ENCODE measurements at regions not wholly inside any gene's neighbourhood (a gene's known extent, or its start where the extent isn't known, plus 50 kb on each side); places are given as distances from the start of the nearest gene placed in this dataset.

DNA sequence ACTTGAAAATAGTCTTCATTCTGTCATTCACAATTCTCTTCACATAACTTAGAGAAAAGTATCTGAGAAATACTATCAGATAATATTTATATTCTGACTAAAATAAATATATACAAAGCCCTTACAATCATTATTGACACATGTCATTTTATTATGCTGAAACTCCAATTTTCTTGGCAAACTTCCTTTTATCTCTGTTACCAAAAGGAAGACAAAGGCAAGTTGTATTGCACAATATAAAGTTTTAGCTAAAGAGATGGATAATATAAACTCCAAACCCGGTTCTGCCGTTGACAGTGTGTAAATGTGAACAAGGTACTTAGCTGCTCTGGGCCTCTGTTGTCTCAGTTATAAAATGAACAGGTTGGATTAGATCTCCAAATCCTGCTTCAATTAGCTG, 99.0 kb upstream of the MDFIC start:
- Histone ChIP-seq H3K36me3 (ENCODE audit: control insufficient read depth in 1 of 2, insufficient read depth in 2 of 2, low read length in 2 of 2) (no peaks in the 10 kb centered on the region), H4K20me1 (ENCODE audit: insufficient read depth) (no peaks in the 10 kb centered on the region), H2AFZ (ENCODE audit: low read depth, low read length, poor library complexity, severe bottlenecking) (no peak overlapping the region), H3K9ac (ENCODE audit: low read length) (no peak overlapping the region), H3K9me3 (ENCODE audit: control insufficient read depth in 1 of 2, insufficient read depth in 1 of 2, low read depth in 1 of 2, low read length in 2 of 2) (peaks cover 0 to 8% of the 10 kb centered on the region in 2 experiments; a peak in 1 of 4 replicates), H3K9me2 (ENCODE audit: insufficient read depth) (no peaks in the 10 kb centered on the region), H3K4me1 (ENCODE audit: control insufficient read depth in 1 of 2, insufficient read depth in 2 of 2, low read length in 2 of 2) (peaks cover 9 to 25% of the 10 kb centered on the region in 2 experiments), H3K4me3 (replicated peaks in 1 of 2; ENCODE audit: low read depth in 1 of 2, low read length in 2 of 2) (no peak overlapping the region), H3K27me3 (ENCODE audit: insufficient read depth, low read length) (no peaks in the 10 kb centered on the region), H3K79me2 (ENCODE audit: insufficient read depth, low read length) (no peaks in the 10 kb centered on the region), H3K4me2 (ENCODE audit: low read length) (no peak overlapping the region), H3K27ac (ENCODE audit: low read depth, low read length) (no peak overlapping the region)
- POLR2A ChIA-PET: no interaction called here
- intact Hi-C loops (cut with micrococcal nuclease): no loop called here
- BruUV-seq (replicated peaks): no TSS peak
- DNase-seq (ENCODE audit: low read depth, low spot score) (no peak), ATAC-seq (no peak)
- RAD21 ChIA-PET (ENCODE audit: low non-redundant PET in 1 of 2, low total read pairs in 2 of 2, uncharacterized antibody in 2 of 2, unreplicated experiment in 2 of 2): no interaction called here
- TF ChIP-seq POLR2A (IDR thresholded peaks at IDR 0.05; ENCODE audit: borderline replicate concordance, extremely low read depth, insufficient read depth, insufficient read length) (no peak), EGR1 (IDR thresholded peaks at IDR 0.05; ENCODE audit: low read depth) (no peak), ZNF274 (IDR thresholded peaks at IDR 0.05; ENCODE audit: low read depth, low read length) (no peak), EZH2 (IDR thresholded peaks at IDR 0.05) (no peak), FOSL1 (IDR thresholded peaks at IDR 0.05; ENCODE audit: low read depth) (no peak), CBX3 (IDR thresholded peaks at IDR 0.05; ENCODE audit: low read depth) (no peak), CEBPB (IDR thresholded peaks at IDR 0.05; ENCODE audit: low read depth) (no peak), YY1 (IDR thresholded peaks at IDR 0.05; ENCODE audit: extremely low read depth, insufficient replicate concordance, low read depth, low read length) (no peak), ZFX (IDR thresholded peaks at IDR 0.05) (no peak), SIN3A (IDR thresholded peaks at IDR 0.05; ENCODE audit: low read depth) (no peak), TCF7L2 (IDR thresholded peaks at IDR 0.05; ENCODE audit: borderline replicate concordance, extremely low read depth, insufficient read depth, insufficient read length) (no peak), POLR2AphosphoS5 (IDR thresholded peaks at IDR 0.05; ENCODE audit: low read depth, low read length) (no peak), EZH2phosphoT487 (IDR thresholded peaks at IDR 0.05; ENCODE audit: borderline replicate concordance) (no peak)
- TF ChIP-seq, protein P1, sequence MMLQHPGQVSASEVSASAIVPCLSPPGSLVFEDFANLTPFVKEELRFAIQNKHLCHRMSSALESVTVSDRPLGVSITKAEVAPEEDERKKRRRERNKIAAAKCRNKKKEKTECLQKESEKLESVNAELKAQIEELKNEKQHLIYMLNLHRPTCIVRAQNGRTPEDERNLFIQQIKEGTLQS (IDR thresholded peaks at IDR 0.05): no peak
- TF ChIP-seq, protein P2, sequence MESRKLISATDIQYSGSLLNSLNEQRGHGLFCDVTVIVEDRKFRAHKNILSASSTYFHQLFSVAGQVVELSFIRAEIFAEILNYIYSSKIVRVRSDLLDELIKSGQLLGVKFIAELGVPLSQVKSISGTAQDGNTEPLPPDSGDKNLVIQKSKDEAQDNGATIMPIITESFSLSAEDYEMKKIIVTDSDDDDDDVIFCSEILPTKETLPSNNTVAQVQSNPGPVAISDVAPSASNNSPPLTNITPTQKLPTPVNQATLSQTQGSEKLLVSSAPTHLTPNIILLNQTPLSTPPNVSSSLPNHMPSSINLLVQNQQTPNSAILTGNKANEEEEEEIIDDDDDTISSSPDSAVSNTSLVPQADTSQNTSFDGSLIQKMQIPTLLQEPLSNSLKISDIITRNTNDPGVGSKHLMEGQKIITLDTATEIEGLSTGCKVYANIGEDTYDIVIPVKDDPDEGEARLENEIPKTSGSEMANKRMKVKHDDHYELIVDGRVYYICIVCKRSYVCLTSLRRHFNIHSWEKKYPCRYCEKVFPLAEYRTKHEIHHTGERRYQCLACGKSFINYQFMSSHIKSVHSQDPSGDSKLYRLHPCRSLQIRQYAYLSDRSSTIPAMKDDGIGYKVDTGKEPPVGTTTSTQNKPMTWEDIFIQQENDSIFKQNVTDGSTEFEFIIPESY (IDR thresholded peaks at IDR 0.05; ENCODE audit: extremely low read depth, insufficient replicate concordance, low read length): no peak
- TF ChIP-seq, protein P3, sequence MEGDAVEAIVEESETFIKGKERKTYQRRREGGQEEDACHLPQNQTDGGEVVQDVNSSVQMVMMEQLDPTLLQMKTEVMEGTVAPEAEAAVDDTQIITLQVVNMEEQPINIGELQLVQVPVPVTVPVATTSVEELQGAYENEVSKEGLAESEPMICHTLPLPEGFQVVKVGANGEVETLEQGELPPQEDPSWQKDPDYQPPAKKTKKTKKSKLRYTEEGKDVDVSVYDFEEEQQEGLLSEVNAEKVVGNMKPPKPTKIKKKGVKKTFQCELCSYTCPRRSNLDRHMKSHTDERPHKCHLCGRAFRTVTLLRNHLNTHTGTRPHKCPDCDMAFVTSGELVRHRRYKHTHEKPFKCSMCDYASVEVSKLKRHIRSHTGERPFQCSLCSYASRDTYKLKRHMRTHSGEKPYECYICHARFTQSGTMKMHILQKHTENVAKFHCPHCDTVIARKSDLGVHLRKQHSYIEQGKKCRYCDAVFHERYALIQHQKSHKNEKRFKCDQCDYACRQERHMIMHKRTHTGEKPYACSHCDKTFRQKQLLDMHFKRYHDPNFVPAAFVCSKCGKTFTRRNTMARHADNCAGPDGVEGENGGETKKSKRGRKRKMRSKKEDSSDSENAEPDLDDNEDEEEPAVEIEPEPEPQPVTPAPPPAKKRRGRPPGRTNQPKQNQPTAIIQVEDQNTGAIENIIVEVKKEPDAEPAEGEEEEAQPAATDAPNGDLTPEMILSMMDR (IDR thresholded peaks at IDR 0.05 in 2 of 3, conservative IDR thresholded peaks at IDR 0.05 in 1 of 3; ENCODE audit: borderline replicate concordance in 1 of 3, insufficient read depth in 1 of 3, low read depth in 2 of 3, low read length in 2 of 3): no peak
- TF ChIP-seq, protein P4, sequence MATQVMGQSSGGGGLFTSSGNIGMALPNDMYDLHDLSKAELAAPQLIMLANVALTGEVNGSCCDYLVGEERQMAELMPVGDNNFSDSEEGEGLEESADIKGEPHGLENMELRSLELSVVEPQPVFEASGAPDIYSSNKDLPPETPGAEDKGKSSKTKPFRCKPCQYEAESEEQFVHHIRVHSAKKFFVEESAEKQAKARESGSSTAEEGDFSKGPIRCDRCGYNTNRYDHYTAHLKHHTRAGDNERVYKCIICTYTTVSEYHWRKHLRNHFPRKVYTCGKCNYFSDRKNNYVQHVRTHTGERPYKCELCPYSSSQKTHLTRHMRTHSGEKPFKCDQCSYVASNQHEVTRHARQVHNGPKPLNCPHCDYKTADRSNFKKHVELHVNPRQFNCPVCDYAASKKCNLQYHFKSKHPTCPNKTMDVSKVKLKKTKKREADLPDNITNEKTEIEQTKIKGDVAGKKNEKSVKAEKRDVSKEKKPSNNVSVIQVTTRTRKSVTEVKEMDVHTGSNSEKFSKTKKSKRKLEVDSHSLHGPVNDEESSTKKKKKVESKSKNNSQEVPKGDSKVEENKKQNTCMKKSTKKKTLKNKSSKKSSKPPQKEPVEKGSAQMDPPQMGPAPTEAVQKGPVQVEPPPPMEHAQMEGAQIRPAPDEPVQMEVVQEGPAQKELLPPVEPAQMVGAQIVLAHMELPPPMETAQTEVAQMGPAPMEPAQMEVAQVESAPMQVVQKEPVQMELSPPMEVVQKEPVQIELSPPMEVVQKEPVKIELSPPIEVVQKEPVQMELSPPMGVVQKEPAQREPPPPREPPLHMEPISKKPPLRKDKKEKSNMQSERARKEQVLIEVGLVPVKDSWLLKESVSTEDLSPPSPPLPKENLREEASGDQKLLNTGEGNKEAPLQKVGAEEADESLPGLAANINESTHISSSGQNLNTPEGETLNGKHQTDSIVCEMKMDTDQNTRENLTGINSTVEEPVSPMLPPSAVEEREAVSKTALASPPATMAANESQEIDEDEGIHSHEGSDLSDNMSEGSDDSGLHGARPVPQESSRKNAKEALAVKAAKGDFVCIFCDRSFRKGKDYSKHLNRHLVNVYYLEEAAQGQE (IDR thresholded peaks at IDR 0.05; ENCODE audit: low read depth): no peak
- CTCF ChIA-PET: no interaction called here

Data from HCT116 (cell line).